ENCODE measurements at regions not wholly inside any gene's neighbourhood (a gene's known extent, or its start where the extent isn't known, plus 50 kb on each side); places are given as distances from the start of the nearest gene placed in this dataset.
"Not testable (repeated sequence)": the region's sequence is repeated elsewhere in the genome, so short reads cannot be mapped to it uniquely, and the experiment has no call there.

DNA sequence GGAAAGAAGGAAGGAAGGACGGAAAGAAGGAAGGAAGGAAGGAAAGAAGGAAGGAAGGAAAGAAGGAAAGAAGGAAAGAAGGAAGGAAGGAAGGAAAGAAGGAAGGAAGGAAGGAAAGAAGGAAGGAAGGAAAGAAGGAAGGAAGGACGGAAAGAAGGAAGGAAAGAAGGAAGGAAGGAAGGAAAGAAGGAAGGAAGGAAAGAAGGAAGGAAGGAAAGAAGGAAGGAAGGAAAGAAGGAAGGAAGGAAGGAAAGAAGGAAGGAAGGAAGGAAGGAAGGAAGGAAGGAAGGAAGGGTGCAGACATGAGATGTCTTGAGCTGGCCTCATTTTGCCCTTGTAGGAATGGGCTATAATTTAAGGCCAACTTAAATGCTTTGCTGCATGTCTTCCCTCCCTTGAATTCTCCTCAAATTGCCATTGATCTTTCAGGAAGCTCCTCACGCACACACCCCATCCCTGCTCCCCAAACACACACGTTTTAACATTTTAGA, 172.1 kb upstream of the NOX3 start:
- not testable (repeated sequence) for DNase-seq

- no peak for DNase-seq
These were observed 168.0 kb upstream of the NOX3 start for GRCh38 chr6:155623450-155624178.

DNA sequence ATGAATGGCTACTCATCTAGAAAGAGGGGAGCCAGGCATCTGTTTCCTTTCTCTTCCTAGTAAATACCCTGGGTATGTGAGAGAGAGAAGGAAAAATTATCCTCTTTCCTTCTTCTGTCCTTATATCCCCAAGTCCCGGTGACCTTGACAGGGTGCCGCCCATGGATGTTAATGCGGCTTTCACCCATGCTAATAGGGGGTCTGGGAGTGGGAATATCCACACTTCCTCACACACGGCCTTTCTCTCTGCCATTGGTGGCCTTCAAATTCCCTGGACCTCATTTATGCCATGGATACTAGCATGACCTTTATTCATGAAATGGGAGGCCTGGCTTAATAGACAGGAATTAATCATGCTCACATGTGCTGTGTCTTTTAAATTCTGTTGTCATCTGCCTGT, 159.0 kb upstream of the NOX3 start:
- DNase-seq, result no peak

DNA sequence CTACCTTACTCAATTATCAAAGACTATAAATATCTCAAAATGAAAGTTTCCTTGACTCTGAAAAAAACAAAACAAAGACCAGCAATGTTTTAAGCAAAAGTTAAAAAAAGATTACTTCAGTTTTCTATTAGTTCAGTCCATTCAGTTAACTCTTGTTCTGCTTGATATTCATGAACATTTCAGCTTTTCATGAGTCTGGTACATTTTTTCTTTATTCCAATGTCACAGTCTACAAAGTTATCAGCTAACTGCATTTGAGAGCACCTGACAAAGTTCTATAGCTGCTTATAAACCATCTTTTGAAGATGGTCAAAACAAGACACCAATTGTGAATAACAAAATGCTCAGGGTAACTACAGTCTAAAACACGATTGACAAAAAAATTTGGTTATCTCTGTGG, 156.1 kb upstream of the NOX3 start:
- no peak for DNase-seq

GRCh38 chr6:155604991-155605390, 149.4 kb upstream of the NOX3 start:
- no peak for DNase-seq

DNA sequence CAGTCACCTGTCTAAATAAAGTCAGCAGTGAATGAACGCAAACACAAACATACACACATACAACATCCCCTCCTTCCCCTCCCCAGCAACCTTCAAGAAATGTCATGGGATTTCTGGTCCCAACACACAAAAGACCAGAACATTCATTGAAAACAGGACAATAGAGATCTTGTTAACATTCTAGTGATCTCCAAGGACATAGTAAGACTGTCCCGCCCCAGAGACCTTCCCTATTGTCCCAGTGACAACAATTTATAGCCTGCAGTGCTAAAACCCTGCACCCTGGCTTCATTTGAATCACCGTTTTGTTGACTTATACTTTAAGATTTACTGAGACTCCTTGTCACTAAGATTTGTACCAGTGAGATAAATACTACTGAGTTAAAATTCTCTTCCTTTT, 143.9 kb upstream of the NOX3 start:
- DNase-seq, result no peak

DNA sequence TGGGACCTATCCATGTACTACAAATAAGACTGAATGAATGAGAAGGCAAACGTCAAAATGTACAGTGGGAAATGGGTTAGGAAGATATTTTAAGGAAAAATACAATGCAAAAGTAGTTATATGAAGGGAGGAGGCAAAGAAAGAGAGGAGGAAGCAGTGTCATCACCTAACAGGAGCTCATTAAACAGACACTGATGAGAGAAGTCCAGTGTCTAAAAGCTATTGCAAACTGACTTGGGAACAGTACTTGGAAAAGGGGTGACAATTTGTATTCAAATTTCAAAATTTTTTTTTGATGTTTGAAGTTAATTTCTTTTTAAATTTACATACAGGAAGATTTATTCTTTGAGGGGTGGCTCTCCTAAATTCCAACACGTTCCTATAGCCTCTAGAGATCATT, 143.5 kb upstream of the NOX3 start:
- no peak for DNase-seq

GRCh38 chr6:155595284-155595683, 139.6 kb upstream of the NOX3 start:
- no peak for DNase-seq

GRCh38 chr6:155591741-155592140, 136.1 kb upstream of the NOX3 start:
- no peak for DNase-seq

DNA sequence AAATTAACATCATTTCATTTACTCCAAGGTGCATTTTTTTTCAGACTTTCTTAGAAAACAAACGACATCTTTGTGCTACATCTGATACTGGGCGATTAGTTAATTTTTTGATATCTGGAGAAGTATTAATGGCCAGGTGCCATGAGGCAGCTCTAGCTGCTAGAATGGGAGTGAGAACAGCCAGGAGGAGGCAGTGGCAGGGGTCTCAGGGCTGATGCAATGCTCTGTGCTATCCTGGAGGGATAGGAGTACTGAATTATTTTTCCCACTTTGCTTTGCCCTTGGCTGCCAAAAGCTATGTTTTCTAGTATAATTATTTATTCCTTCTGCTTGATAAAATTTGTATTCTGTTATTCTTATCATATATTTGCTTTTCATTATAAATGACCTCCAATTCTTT, 133.6 kb upstream of the NOX3 start:
- no peak for DNase-seq

DNA sequence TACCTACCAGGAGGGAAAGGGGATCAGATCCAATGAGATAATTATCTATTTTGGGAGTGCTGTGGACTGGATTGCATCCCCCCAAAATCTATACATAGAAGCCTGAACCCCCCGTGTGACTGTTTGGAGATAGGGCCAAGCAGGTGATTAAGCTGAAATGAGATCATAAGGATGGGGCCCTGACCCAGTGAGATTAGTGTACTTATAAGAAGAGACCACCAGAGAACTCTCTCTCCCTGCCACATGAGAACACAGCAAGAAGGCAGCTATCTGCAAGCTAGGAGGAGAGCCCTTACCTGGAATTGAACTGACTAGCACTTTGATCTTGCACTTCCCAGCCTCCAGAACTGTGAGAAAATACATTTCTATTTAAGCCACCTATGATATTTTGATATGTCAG, 132.2 kb upstream of the NOX3 start:
- no peak for DNase-seq

GRCh38 chr6:155586090-155586489, 130.5 kb upstream of the NOX3 start:
- DNase-seq, result no peak

DNA sequence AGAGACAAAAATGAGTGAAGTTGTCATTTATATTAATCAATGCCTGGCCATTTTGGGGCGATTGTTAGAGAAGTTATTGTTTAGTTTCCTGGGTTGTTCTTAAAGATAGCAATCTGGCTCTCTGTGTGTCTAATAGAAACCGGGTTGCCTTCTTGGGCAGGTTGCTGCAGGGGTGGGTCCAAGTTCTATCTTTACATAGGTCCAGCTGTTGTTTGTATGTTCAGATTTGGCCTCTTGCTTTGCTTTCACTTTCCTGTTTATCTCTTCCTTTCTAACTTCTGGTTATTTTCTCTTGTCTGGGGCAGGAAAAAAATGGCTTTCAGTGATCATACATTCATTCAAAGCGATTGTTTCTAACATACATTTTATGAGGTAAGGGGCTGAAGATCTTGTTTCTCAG, 128.4 kb upstream of the NOX3 start:
- DNase-seq, result no peak

- no peak for DNase-seq
These were observed 126.7 kb upstream of the NOX3 start for GRCh38 chr6:155582016-155582991.

GRCh38 chr6:155580904-155581303, 125.3 kb upstream of the NOX3 start:
- no peak for DNase-seq

DNA sequence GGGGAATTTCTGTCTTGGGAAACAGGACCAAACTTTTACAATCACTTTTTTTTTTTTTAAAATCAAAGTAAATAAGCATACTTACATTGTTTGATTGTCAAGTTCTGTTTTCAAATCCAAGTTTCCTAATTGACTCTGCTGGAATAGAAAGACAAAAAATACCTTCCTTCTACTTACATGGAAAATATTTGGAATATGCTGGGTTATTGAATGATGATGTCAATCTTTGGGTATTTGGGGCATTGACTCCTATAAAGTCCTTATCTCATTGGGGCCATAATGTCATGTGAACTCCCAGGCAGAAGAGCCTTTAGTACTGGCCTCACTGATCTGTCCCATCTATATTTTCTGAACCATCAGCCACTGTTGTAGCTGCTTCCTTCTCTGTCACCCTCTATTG, 122.6 kb upstream of the NOX3 start:
- no peak for DNase-seq

DNA sequence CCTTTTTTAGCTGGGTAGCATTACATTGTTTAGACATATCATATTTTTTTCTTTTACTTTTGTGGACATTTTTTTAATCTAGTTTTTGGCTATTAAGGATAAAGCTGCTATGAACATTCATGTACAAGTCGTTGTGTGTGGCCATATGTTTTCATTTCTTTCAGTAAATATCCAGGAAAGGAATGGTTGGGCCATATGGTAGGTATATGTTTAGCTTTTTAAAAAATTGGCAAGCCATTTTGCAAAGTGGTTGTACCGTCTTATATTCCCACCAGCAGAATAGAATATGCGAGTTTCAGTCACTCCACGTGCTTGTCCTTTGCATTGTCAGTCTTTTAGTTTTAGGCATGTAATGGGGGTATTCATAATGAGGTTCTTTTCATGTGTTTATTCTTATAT, 106.3 kb upstream of the NOX3 start:
- DNase-seq, result no peak

- DNase-seq, result no peak
These were observed 105.8 kb upstream of the NOX3 start for GRCh38 chr6:155561257-155561965.

- no peak for DNase-seq
These were observed 94.3 kb upstream of the NOX3 start for GRCh38 chr6:155549928-155550327.

- no peak for DNase-seq
These were observed 93.6 kb upstream of the NOX3 start for GRCh38 chr6:155549028-155549798.

DNA sequence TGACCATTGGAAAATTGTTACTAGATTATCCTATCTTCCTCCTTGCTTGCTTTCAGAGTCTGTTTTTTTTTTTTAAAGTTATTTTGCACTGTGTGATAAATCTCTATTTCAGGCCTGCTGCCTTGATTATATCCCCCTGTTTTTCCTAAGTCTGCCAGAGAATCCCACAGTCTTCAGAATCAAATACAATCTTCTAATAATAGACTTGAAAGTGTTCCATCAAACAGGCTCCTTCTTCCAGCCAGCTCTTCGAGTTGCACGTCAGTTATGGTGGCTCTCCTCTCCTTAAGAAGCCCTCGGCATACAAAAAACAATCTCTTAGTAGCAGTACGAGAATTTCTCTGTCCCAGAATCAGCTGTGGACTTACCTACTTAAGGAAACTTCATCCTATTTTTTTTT, 92.9 kb upstream of the NOX3 start:
- DNase-seq, result no peak

- DNase-seq, result no peak
These were observed 89.0 kb upstream of the NOX3 start for GRCh38 chr6:155544677-155545076.

Data from CD4-positive, alpha-beta T cell treated with Interleukin-17A for 1 hour (primary cell).